ENCODE measurements at regions not wholly inside any gene's neighbourhood (a gene's known extent, or its start where the extent isn't known, plus 50 kb on each side); places are given as distances from the start of the nearest gene placed in this dataset.

GRCh38 chr18:64663086-64663485, 514.2 kb upstream of the LINC00305 start:
- Histone ChIP-seq H3K4me3 (ENCODE audit: low read depth, low read length) (no peak overlapping the region), H3K36me3 (ENCODE audit: control insufficient read depth, insufficient read depth, low read length) (no peaks in the 10 kb centered on the region), H3K27me3 (ENCODE audit: control insufficient read depth, insufficient read depth, low read length) (no peaks in the 10 kb centered on the region)
- no peak for TF ChIP-seq CTCF (IDR thresholded peaks at IDR 0.05; ENCODE audit: insufficient read depth, low read length, poor library complexity, severe bottlenecking)
- no peak for DNase-seq (ENCODE audit: low read depth)

GRCh38 chr18:64659196-64659595, 510.3 kb upstream of the LINC00305 start:
- H3K27me3 ChIP-seq (ENCODE audit: control insufficient read depth, insufficient read depth, low read length) = no peaks in the 10 kb centered on the region
- no peak overlapping the region for H3K4me3 ChIP-seq (ENCODE audit: low read depth, low read length)
- no peaks in the 10 kb centered on the region for H3K36me3 ChIP-seq (ENCODE audit: control insufficient read depth, insufficient read depth, low read length)
- TF ChIP-seq CTCF (IDR thresholded peaks at IDR 0.05; ENCODE audit: insufficient read depth, low read length, poor library complexity, severe bottlenecking) = no peak
- DNase-seq (ENCODE audit: low read depth) = no peak

GRCh38 chr18:64653068-64653467, 504.2 kb upstream of the LINC00305 start:
- H3K4me3 ChIP-seq (ENCODE audit: low read depth, low read length) = no peak overlapping the region
- H3K27me3 ChIP-seq (ENCODE audit: control insufficient read depth, insufficient read depth, low read length) = no peaks in the 10 kb centered on the region
- TF ChIP-seq CTCF (IDR thresholded peaks at IDR 0.05; ENCODE audit: insufficient read depth, low read length, poor library complexity, severe bottlenecking) = no peak
- no peak for DNase-seq (ENCODE audit: low read depth)
- no peaks in the 10 kb centered on the region for H3K36me3 ChIP-seq (ENCODE audit: control insufficient read depth, insufficient read depth, low read length)

GRCh38 chr18:64650068-64650467, 501.2 kb upstream of the LINC00305 start:
- Histone ChIP-seq H3K36me3 (ENCODE audit: control insufficient read depth, insufficient read depth, low read length) (no peaks in the 10 kb centered on the region), H3K4me3 (ENCODE audit: low read depth, low read length) (no peak overlapping the region), H3K27me3 (ENCODE audit: control insufficient read depth, insufficient read depth, low read length) (no peaks in the 10 kb centered on the region)
- no peak for TF ChIP-seq CTCF (IDR thresholded peaks at IDR 0.05; ENCODE audit: insufficient read depth, low read length, poor library complexity, severe bottlenecking)
- no peak for DNase-seq (ENCODE audit: low read depth)

GRCh38 chr18:64645753-64646152, 496.9 kb upstream of the LINC00305 start:
- TF ChIP-seq CTCF (IDR thresholded peaks at IDR 0.05; ENCODE audit: insufficient read depth, low read length, poor library complexity, severe bottlenecking) = no peak
- H3K27me3 ChIP-seq (ENCODE audit: control insufficient read depth, insufficient read depth, low read length) = no peaks in the 10 kb centered on the region

GRCh38 chr18:64639536-64639935, 490.6 kb upstream of the LINC00305 start:
- DNase-seq (ENCODE audit: low read depth) = no peak
- Histone ChIP-seq H3K27me3 (ENCODE audit: control insufficient read depth, insufficient read depth, low read length) (no peaks in the 10 kb centered on the region), H3K4me3 (ENCODE audit: low read depth, low read length) (no peak overlapping the region), H3K36me3 (ENCODE audit: control insufficient read depth, insufficient read depth, low read length) (no peaks in the 10 kb centered on the region)
- TF ChIP-seq CTCF (IDR thresholded peaks at IDR 0.05; ENCODE audit: insufficient read depth, low read length, poor library complexity, severe bottlenecking) = no peak

More at GRCh38 chr18:64645753-64646152, 496.9 kb upstream of the LINC00305 start:
- Histone ChIP-seq H3K36me3 (ENCODE audit: control insufficient read depth, insufficient read depth, low read length) (no peaks in the 10 kb centered on the region), H3K4me3 (ENCODE audit: low read depth, low read length) (no peak overlapping the region)
- no peak for DNase-seq (ENCODE audit: low read depth)

Measured in kidney epithelial cell (primary cell).